Osteoblast (primary cell): ENCODE measurements at regions not wholly inside any gene's neighbourhood (a gene's known extent, or its start where the extent isn't known, plus 50 kb on each side); places are given as distances from the start of the nearest gene placed in this dataset.
"Not testable (repeated sequence)": the region's sequence is repeated elsewhere in the genome, so short reads cannot be mapped to it uniquely, and the experiment has no call there.

Source experiments
- DNase-seq: peaks from one replicate; pipeline ENCODE4 v3.0.0; 2011; ENCODE audit warnings: low spot score, mixed read lengths; ENCODE audit not compliant: insufficient read length; ENCODE audit errors: missing footprints
- H2AFZ ChIP-seq: 2 replicates; pipeline ENCODE4 v1.6.0; 2011; ENCODE audit warnings: mild to moderate bottlenecking, low read length
- H3K27ac ChIP-seq: 2 replicates; pipeline ENCODE4 v1.5.1; 2011; ENCODE audit warnings: mild to moderate bottlenecking, low read depth, low read length, moderate library complexity
- H3K27me3 ChIP-seq: 2 replicates; pipeline ENCODE4 v1.6.0; 2012; ENCODE audit warnings: mild to moderate bottlenecking, control low read depth, inconsistent platforms, low read length, moderate library complexity; ENCODE audit not compliant: insufficient read depth
- H3K36me3 ChIP-seq: 2 replicates; pipeline ENCODE4 v1.5.1; 2011; ENCODE audit warnings: mild to moderate bottlenecking, low read length, control low read depth, moderate library complexity; ENCODE audit not compliant: insufficient read depth
- H3K4me1 ChIP-seq: 2 replicates; pipeline ENCODE4 v1.5.1; 2011; ENCODE audit warnings: mild to moderate bottlenecking, low read length, control low read depth, moderate library complexity; ENCODE audit not compliant: insufficient read depth
- H3K4me2 ChIP-seq: 2 replicates; pipeline ENCODE4 v1.6.0; 2011; ENCODE audit warnings: mild to moderate bottlenecking, low read length; ENCODE audit not compliant: insufficient read depth
- H3K4me3 ChIP-seq: fragments of 200-600 bp; sonication (generic); 3 replicates; pipeline ENCODE4 v1.5.1; 2012; ENCODE audit warnings: mild to moderate bottlenecking, low read length, inconsistent platforms; ENCODE audit not compliant: insufficient read depth
- H3K79me2 ChIP-seq: 2 replicates; pipeline ENCODE4 v1.6.0; 2012; ENCODE audit warnings: mild to moderate bottlenecking, low read length, control low read depth, inconsistent platforms; ENCODE audit not compliant: insufficient read depth
- H3K9me3 ChIP-seq: 2 replicates; pipeline ENCODE4 v1.5.1; 2011; ENCODE audit warnings: low read depth, low read length, control low read depth
- H4K20me1 ChIP-seq: 2 replicates; pipeline ENCODE4 v1.6.0; 2012; ENCODE audit warnings: mild to moderate bottlenecking, low read length, control low read depth; ENCODE audit not compliant: insufficient read depth
- TF ChIP-seq, protein P1 (sequence below): IDR thresholded peaks from 2 replicates; pipeline ENCODE4 v1.5.1; 2011; ENCODE audit warnings: mild to moderate bottlenecking, low read depth, low read length, moderate library complexity; ENCODE audit errors: extremely low read depth

DNA sequence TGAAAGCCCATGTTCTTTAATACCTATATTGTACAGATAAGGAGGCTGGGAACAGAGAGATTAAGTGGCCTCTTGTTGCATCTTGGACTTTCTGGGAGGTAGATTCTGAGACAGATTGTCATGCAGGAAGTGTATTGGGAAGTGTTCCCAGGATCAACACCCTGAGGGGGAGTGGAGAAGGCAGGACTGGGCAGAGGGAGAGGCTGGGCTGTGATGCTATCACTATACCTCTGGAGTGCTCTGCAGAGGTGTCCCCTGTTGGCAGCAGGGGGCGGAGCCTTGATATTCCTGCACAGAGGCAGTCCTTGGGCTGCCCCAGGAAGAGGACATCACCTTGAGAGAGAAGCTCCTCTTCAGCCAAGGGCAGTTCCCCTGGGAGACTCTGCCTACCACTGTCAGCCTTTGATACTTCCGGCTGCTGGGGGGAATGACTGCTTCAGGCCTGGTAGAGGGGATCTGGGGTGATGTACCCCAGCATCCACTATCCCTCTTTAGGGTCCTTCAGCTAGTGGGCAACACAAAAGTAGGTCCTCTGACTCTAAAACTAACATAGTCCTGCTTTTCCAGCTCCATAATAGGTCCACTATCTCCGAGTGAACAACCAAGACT lies 97.4 kb upstream of the RNU6-1 start:
- TF ChIP-seq, protein P1, sequence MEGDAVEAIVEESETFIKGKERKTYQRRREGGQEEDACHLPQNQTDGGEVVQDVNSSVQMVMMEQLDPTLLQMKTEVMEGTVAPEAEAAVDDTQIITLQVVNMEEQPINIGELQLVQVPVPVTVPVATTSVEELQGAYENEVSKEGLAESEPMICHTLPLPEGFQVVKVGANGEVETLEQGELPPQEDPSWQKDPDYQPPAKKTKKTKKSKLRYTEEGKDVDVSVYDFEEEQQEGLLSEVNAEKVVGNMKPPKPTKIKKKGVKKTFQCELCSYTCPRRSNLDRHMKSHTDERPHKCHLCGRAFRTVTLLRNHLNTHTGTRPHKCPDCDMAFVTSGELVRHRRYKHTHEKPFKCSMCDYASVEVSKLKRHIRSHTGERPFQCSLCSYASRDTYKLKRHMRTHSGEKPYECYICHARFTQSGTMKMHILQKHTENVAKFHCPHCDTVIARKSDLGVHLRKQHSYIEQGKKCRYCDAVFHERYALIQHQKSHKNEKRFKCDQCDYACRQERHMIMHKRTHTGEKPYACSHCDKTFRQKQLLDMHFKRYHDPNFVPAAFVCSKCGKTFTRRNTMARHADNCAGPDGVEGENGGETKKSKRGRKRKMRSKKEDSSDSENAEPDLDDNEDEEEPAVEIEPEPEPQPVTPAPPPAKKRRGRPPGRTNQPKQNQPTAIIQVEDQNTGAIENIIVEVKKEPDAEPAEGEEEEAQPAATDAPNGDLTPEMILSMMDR = no peak
- H3K9me3 ChIP-seq = no peaks in the 10 kb centered on the region
- no peaks in the 10 kb centered on the region for H4K20me1 ChIP-seq
- no peak overlapping the region for H2AFZ ChIP-seq
- H3K27me3 ChIP-seq = no peaks in the 10 kb centered on the region
- no peak overlapping the region for H3K27ac ChIP-seq
- H3K36me3 ChIP-seq = no peaks in the 10 kb centered on the region
- H3K4me2 ChIP-seq = no peak overlapping the region
- no peaks in the 10 kb centered on the region for H3K4me1 ChIP-seq
- H3K4me3 ChIP-seq = no peak overlapping the region
- no peak for DNase-seq
- no peaks in the 10 kb centered on the region for H3K79me2 ChIP-seq

DNA sequence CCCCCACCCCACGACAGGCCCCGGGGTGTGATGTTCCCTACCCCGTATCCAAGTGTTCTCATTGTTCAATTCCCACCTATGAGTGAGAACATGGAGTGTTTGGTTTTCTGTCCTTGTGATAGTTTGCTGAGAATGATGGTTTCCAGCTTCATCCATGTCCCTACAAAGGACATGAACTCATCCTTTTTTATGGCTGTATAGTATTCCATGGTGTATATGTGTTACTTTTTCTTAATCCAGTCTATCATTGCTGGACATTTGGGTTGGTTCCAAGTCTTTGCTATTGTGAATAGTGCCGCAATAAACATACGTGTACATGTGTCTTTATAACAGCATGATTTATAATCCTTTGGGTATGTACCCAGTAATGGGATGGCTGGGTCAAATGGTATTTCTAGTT lies 99.3 kb upstream of the RNU6-1 start:
- not testable (repeated sequence) for H4K20me1 ChIP-seq, H3K4me2 ChIP-seq, H3K4me3 ChIP-seq, DNase-seq, H3K27ac ChIP-seq, H3K79me2 ChIP-seq, H3K4me1 ChIP-seq, H2AFZ ChIP-seq, H3K9me3 ChIP-seq, H3K36me3 ChIP-seq, H3K27me3 ChIP-seq

DNA sequence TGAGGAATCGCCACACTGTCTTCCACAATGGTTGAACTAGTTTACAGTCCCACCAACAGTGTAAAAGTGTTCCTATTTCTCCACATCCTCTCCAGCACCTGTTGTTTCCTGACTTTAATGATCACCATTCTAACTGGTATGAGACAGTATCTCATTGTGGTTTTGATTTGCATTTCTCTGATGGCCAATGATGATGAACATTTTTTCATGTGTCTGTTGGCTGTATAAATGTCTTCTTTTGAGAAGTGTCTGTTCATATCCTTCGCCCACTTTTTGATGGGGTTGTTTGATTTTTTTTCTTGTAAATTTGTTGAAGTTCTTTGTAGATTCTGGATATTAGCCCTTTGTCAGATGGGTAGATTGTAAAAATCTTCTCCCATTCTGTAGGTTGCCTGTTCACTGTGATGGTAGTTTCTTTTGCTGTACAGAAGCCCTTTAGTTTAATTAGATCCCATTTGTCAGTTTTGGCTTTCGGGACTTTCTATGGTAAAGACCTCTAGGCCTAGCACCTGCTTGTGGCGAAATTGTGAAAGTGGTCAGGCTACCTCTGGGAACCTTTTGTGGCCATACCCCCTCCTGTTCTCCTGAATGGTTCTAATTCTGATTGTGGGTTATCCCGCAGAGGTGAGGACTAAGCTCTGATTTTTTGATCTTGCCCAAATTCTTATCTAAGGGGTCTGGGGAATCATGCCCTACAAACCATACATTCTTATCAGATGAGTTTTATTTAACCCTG lies 99.9 kb upstream of the RNU6-1 start:
- H3K27ac ChIP-seq, H3K79me2 ChIP-seq, H3K4me2 ChIP-seq, H3K4me3 ChIP-seq, H3K9me3 ChIP-seq, DNase-seq, H3K36me3 ChIP-seq, H3K4me1 ChIP-seq, H3K27me3 ChIP-seq, H2AFZ ChIP-seq, H4K20me1 ChIP-seq: not testable (repeated sequence)

DNA sequence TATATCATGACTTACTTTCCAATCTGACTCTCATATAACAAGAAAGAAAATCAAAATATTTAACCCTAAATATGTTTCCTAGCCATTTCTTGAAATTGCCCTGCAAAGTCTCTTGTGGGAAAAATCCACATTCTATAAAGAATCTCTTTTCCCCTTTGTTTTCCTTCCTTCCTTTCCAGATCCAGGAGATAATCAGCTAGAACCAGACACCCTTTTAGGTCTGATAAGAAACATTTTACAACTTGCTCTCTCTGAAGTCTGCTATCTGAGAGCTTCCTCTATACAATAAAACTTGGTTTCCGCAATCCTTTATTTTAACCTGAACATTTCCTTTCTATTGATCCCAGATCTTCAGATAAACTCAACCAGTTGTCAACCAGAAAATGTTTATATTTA lies 100.5 kb upstream of the RNU6-1 start:
- no peak overlapping the region for H3K4me2 ChIP-seq
- no peak overlapping the region for H3K4me3 ChIP-seq
- no peaks in the 10 kb centered on the region for H3K4me1 ChIP-seq
- no peak for DNase-seq
- H3K36me3 ChIP-seq = no peaks in the 10 kb centered on the region
- no peaks in the 10 kb centered on the region for H3K27me3 ChIP-seq
- H4K20me1 ChIP-seq = no peaks in the 10 kb centered on the region
- H2AFZ ChIP-seq = no peak overlapping the region
- no peak overlapping the region for H3K27ac ChIP-seq
- H3K9me3 ChIP-seq = no peaks in the 10 kb centered on the region
- H3K79me2 ChIP-seq = no peaks in the 10 kb centered on the region
- TF ChIP-seq, protein P1 = no peak

DNA sequence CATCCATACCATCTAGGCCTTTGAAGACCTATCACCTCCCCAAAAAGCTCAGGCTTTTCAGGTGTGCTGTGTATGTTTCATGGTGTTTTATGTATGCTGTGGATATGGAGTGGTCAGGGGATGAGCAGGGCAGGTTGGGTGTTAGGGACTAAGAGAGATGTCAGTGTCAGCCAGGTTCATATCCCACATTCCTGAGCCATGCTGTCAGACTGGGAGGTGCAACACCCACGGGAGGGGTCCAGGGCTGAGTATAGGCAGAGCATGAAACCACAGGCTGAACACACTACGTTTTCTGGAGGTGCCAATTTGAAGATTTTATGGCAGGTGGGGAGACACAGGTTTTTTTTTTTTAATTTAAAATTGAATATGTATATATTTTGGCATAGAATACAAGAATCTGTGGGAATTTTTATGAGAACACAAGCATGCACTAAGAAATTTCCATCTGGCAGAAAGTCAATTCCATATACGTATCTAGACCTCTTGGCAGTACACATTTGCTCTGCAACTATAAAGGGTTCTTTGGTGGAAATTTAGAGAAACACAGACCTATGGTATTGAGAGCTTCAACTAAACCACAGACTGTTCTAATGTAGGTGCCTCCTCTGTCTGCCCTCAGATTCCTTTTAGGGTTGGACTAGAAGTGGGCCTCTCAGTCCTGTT lies 101.9 kb upstream of the RNU6-1 start:
- no peak overlapping the region for H3K27ac ChIP-seq
- no peaks in the 10 kb centered on the region for H4K20me1 ChIP-seq
- H3K36me3 ChIP-seq = no peaks in the 10 kb centered on the region
- no peak overlapping the region for H3K4me3 ChIP-seq
- DNase-seq = no peak
- H3K79me2 ChIP-seq = no peaks in the 10 kb centered on the region
- no peak overlapping the region for H3K4me2 ChIP-seq
- no peaks in the 10 kb centered on the region for H3K4me1 ChIP-seq
- TF ChIP-seq, protein P1 = no peak
- no peak overlapping the region for H2AFZ ChIP-seq
- no peaks in the 10 kb centered on the region for H3K9me3 ChIP-seq
- H3K27me3 ChIP-seq = no peaks in the 10 kb centered on the region
